Heart left ventricle (tissue), 16 donors: ENCODE measurements at regions not wholly inside any gene's neighbourhood (a gene's known extent, or its start where the extent isn't known, plus 50 kb on each side); places are given as distances from the start of the nearest gene placed in this dataset.

Experiments used
- ATAC-seq, 4 donors: fragments of 200-7000 bp; cut with Tn5 transposase; one replicate each; pipeline ENCODE4 v1.9.1; 2020 to 2022; ENCODE audit warnings: moderate library complexity in 4 of 4, mild to moderate bottlenecking in 3 of 4, moderate number of reproducible peaks in 1 of 4
- DNase-seq, 5 donors: peaks; one replicate each; pipeline ENCODE4 v3.0.0-alpha.2; 2020
- H3K27ac ChIP-seq, 12 donors: fragments of 200-600 bp; sonication (generic) in 4 of 12; one replicate each; pipeline versions ENCODE4 v1.5.0 to v1.8.0; 2016 to 2022; ENCODE audit warnings: mild to moderate bottlenecking in 2 of 12
- H3K27me3 ChIP-seq, 9 donors: fragments of 200-600 bp; sonication (generic) in 2 of 9; one replicate each; pipeline versions ENCODE4 v1.5.1 to v1.8.0; 2016 to 2022; ENCODE audit warnings: mild to moderate bottlenecking in 3 of 9
- H3K36me3 ChIP-seq, 9 donors: fragments of 200-600 bp; sonication (generic) in 2 of 9; one replicate each; pipeline versions ENCODE4 v1.5.0 to v1.8.0; 2018 to 2022; ENCODE audit warnings: mild to moderate bottlenecking in 2 of 9
- H3K4me1 ChIP-seq, 12 donors: fragments of 200-600 bp; sonication (generic) in 4 of 12; one replicate each; pipeline versions ENCODE4 v1.5.0 to v1.8.0; 2016 to 2022; ENCODE audit warnings: mild to moderate bottlenecking in 3 of 12
- H3K4me3 ChIP-seq, 12 donors: fragments of 200-600 bp; sonication (generic) in 4 of 12; one replicate each; pipeline versions ENCODE4 v1.5.0 to v1.8.0; 2017 to 2022; ENCODE audit warnings: mild to moderate bottlenecking in 9 of 12, moderate library complexity in 4 of 12
- H3K9me3 ChIP-seq, 12 donors: fragments of 200-600 bp; sonication (generic) in 4 of 12; one replicate each; pipeline versions ENCODE4 v1.5.0 to v1.8.0; 2016 to 2022; ENCODE audit warnings: mild to moderate bottlenecking in 1 of 12
- CTCF ChIP-seq, 12 donors: fragments of 200-600 bp; sonication (generic) in 4 of 12; IDR thresholded peaks; one replicate each; pipeline versions ENCODE4 v1.5.0 to v1.8.0; 2018 to 2022; ENCODE audit warnings: antibody characterized with exemption in 12 of 12, mild to moderate bottlenecking in 5 of 12
- POLR2A ChIP-seq, 2 donors: fragments of 450-650 bp; IDR thresholded peaks; one replicate each; pipeline ENCODE4 v1.6.1; 2017; ENCODE audit warnings: antibody characterized with exemption in 2 of 2, mild to moderate bottlenecking in 2 of 2, moderate library complexity in 2 of 2
- WGBS, 4 donors: extraction: QIAGEN DNeasy Blood & Tissue Kit in 2 of 4; methylation state at CpG; one replicate each; pipeline versions ENCODE4 v1.1.5 to v1.1.7; 2013 to 2018; 5-methylcytosine and 5-hydroxymethylcytosine counted together
- intact Hi-C, 10 donors: fragments of 100-400 bp; cut with DNase I; formaldehyde crosslinking; loops; one replicate each; pipeline versions ENCODE4 v1.11.1 to v1.14.2; 2022
- donor health status: ischemic (EF 13 %, LVEDD 7.1; RV severe dilation, severe dysfunction).
- donor health status: healthy with polysubstance abuse.
- donor health status: DM: no; HTN: yes; CAD: no.
- donor health status: DM: no; HTN: no; CAD: no.
- donor health status: ischemic (EF 25% LVEDD 6.9; RV normal size, moderate dysfunction).
- donor health status: ischemic (EF 25% LVEDD 5.7; RV mildly dilated, moderate dysfunction).
- donor health status: healthy.
- donor health status: DM: yes; HTN: yes; CAD: no.
- donor health status: ischemic (EF 35%, LVEDD 5.7; RV mildly dilated, moderate dysfunction).
- donor health status: nonischemic (EF 11% LVEDD 7.7; RV severe dilation, severe dysfunction).
- donor health status: DM: yes; HTN: yes; CAD: no.
- donor health status: PGD.
- donor health status: ischemic (EF 29% LVEDD 5.4; RV normal size, mild dysfunction).
- donor health status: nonischemic (EF 23%, LVEDD 6.1; RV moderate dilation, normal function).

GRCh38 chr11:106276126-106276525 lies 198.7 kb downstream of the AASDHPPT start:
- TF ChIP-seq CTCF (IDR thresholded peaks at IDR 0.05) (no peak), POLR2A (IDR thresholded peaks at IDR 0.05) (no peak)
- Histone ChIP-seq H3K4me1 (no peaks in the 10 kb centered on the region), H3K4me3 (no peak overlapping the region), H3K27me3 (peaks cover 0 to 3% (median 0%) of the 10 kb centered on the region in 9 donors), H3K27ac (no peak overlapping the region), H3K36me3 (no peaks in the 10 kb centered on the region), H3K9me3 (peaks cover 0 to 9% (median 0%) of the 10 kb centered on the region in 12 donors)
- intact Hi-C loops = no loop called here
- ATAC-seq = no peak
- DNase-seq = no peak

- Histone ChIP-seq H3K4me3 (no peak overlapping the region), H3K36me3 (no peaks in the 10 kb centered on the region), H3K4me1 (no peaks in the 10 kb centered on the region), H3K9me3 (peaks cover 0 to 9% (median 0%) of the 10 kb centered on the region in 12 donors), H3K27me3 (peaks cover 0 to 3% (median 0%) of the 10 kb centered on the region in 9 donors), H3K27ac (no peak overlapping the region)
- TF ChIP-seq POLR2A (IDR thresholded peaks at IDR 0.05) (no peak), CTCF (IDR thresholded peaks at IDR 0.05) (no peak)
- WGBS, 4 donors = 21 to 53% (median 33%) methylated on average over 2 of the region's 2 CpGs
- no peak for DNase-seq
- ATAC-seq = no peak
- intact Hi-C loops = no loop called here
These were observed 199.5 kb downstream of the AASDHPPT start for GRCh38 chr11:106276859-106277436.

DNA sequence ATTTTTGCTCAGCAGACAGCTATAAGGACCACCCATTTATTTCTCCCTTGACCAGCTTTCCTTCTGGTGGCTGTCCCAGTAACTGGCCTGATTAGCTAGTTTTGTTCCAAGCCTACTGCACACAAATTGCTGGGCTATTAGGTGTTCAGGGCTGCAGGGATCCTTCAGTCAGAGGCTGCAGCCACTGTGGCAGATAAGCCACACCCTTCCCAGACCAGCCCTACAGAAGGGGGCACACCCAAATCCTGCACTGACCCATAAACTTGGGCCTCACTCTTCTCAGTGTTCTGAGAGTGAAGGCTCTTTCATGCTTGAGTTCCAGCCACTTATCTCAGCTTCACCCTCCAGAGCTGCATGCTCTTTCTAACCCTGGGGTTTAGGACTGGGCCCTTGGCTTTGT lies 200.0 kb downstream of the AASDHPPT start:
- peaks cover 0 to 9% (median 0%) of the 10 kb centered on the region in 12 donors for H3K9me3 ChIP-seq
- intact Hi-C loops = no loop called here
- H3K27me3 ChIP-seq = peaks cover 0 to 3% (median 0%) of the 10 kb centered on the region in 9 donors
- ATAC-seq = no peak
- no peaks in the 10 kb centered on the region for H3K36me3 ChIP-seq
- no peak overlapping the region for H3K27ac ChIP-seq
- H3K4me1 ChIP-seq = no peaks in the 10 kb centered on the region
- no peak for DNase-seq
- TF ChIP-seq CTCF (IDR thresholded peaks at IDR 0.05) (no peak), POLR2A (IDR thresholded peaks at IDR 0.05) (no peak)
- no peak overlapping the region for H3K4me3 ChIP-seq

DNA sequence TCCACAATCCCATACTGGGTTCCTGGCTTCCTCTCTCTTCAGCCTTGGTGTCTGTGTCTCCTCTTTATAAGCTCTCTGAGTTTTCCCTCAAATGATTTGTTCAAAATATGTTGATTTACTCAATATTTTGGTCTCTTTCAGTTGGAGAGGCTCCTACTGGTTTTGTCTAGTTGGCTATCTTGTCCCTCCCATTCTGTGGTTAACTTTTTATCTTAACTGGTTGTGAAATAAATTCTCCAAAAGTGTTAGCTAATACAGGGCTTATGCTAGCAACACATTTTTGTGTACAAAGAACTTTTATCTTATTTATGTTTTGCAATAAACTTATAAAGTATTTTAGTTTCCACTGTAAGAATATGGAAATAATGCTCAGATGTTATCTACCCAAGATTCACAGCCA lies 200.9 kb downstream of the AASDHPPT start:
- Histone ChIP-seq H3K4me1 (no peaks in the 10 kb centered on the region), H3K27ac (no peak overlapping the region), H3K9me3 (peaks cover 0 to 6% (median 0%) of the 10 kb centered on the region in 12 donors), H3K4me3 (no peak overlapping the region), H3K36me3 (no peaks in the 10 kb centered on the region), H3K27me3 (peaks cover 0 to 3% (median 0%) of the 10 kb centered on the region in 9 donors)
- intact Hi-C loops = no loop called here
- TF ChIP-seq CTCF (IDR thresholded peaks at IDR 0.05) = no peak
- no peak for TF ChIP-seq POLR2A (IDR thresholded peaks at IDR 0.05)
- DNase-seq (no peak), ATAC-seq (no peak)
